ENCODE measurements at regions not wholly inside any gene's neighbourhood (a gene's known extent, or its start where the extent isn't known, plus 50 kb on each side); places are given as distances from the start of the nearest gene placed in this dataset.

GRCh38 chr10:37439826-37440225, 314.4 kb downstream of the ANKRD30A start:
- Histone ChIP-seq H3K4me2 (ENCODE audit: low read depth, low read length, poor library complexity, severe bottlenecking) (no peak overlapping the region), H3K4me1 (ENCODE audit: insufficient read depth, low read length, poor library complexity, severe bottlenecking) (no peaks in the 10 kb centered on the region), H3K4me3 (ENCODE audit: low read length, poor library complexity, severe bottlenecking) (no peak overlapping the region), H3K27me3 (ENCODE audit: insufficient read depth, low read length, poor library complexity, severe bottlenecking) (no peaks in the 10 kb centered on the region), H2AFZ (ENCODE audit: low read length) (no peak overlapping the region), H3K9me3 (ENCODE audit: insufficient read depth, low read depth, low read length) (no peaks in the 10 kb centered on the region), H3K79me2 (ENCODE audit: insufficient read depth, low read length) (no peaks in the 10 kb centered on the region), H3F3A (ENCODE audit: low read depth) (no peaks in the 10 kb centered on the region), H3K9ac (ENCODE audit: low read depth, low read length, poor library complexity, severe bottlenecking) (no peak overlapping the region), H3K36me3 (ENCODE audit: insufficient read depth, low read length) (no peaks in the 10 kb centered on the region), H3K9me2 (replicated peaks; ENCODE audit: low read depth, low read length) (no peaks in the 10 kb centered on the region), H4K20me1 (ENCODE audit: insufficient read depth, low read length, poor library complexity, severe bottlenecking) (no peaks in the 10 kb centered on the region)
- TF ChIP-seq EZH2phosphoT487 (IDR thresholded peaks at IDR 0.05; ENCODE audit: borderline replicate concordance) (no peak), CTCF (conservative IDR thresholded peaks at IDR 0.05; ENCODE audit: low read length) (no peak)

- no peaks in the 10 kb centered on the region for H3K27me3 ChIP-seq (ENCODE audit: insufficient read depth, low read length, poor library complexity, severe bottlenecking)
- no peaks in the 10 kb centered on the region for H4K20me1 ChIP-seq (ENCODE audit: insufficient read depth, low read length, poor library complexity, severe bottlenecking)
- no peaks in the 10 kb centered on the region for H3F3A ChIP-seq (ENCODE audit: low read depth)
- no peak overlapping the region for H3K9ac ChIP-seq (ENCODE audit: low read depth, low read length, poor library complexity, severe bottlenecking)
- no peaks in the 10 kb centered on the region for H3K36me3 ChIP-seq (ENCODE audit: insufficient read depth, low read length)
- no peaks in the 10 kb centered on the region for H3K79me2 ChIP-seq (ENCODE audit: insufficient read depth, low read length)
- H3K9me2 ChIP-seq (replicated peaks; ENCODE audit: low read depth, low read length) = no peaks in the 10 kb centered on the region
- TF ChIP-seq CTCF (conservative IDR thresholded peaks at IDR 0.05; ENCODE audit: low read length) (no peak), EZH2phosphoT487 (IDR thresholded peaks at IDR 0.05; ENCODE audit: borderline replicate concordance) (no peak)
- no peak overlapping the region for H3K4me2 ChIP-seq (ENCODE audit: low read depth, low read length, poor library complexity, severe bottlenecking)
- no peaks in the 10 kb centered on the region for H3K4me1 ChIP-seq (ENCODE audit: insufficient read depth, low read length, poor library complexity, severe bottlenecking)
- H2AFZ ChIP-seq (ENCODE audit: low read length) = no peak overlapping the region
- H3K4me3 ChIP-seq (ENCODE audit: low read length, poor library complexity, severe bottlenecking) = no peak overlapping the region
- no peaks in the 10 kb centered on the region for H3K9me3 ChIP-seq (ENCODE audit: insufficient read depth, low read depth, low read length)
These were observed 311.0 kb downstream of the ANKRD30A start for GRCh38 chr10:37436357-37436756.

- TF ChIP-seq CTCF (conservative IDR thresholded peaks at IDR 0.05; ENCODE audit: low read length) = no peak
- TF ChIP-seq EZH2phosphoT487 (IDR thresholded peaks at IDR 0.05; ENCODE audit: borderline replicate concordance) = no peak
- Histone ChIP-seq H3F3A (ENCODE audit: low read depth) (no peaks in the 10 kb centered on the region), H3K36me3 (ENCODE audit: insufficient read depth, low read length) (no peaks in the 10 kb centered on the region), H3K9me3 (ENCODE audit: insufficient read depth, low read depth, low read length) (no peaks in the 10 kb centered on the region), H3K4me1 (ENCODE audit: insufficient read depth, low read length, poor library complexity, severe bottlenecking) (no peaks in the 10 kb centered on the region), H2AFZ (ENCODE audit: low read length) (no peak overlapping the region), H3K4me3 (ENCODE audit: low read length, poor library complexity, severe bottlenecking) (no peak overlapping the region), H3K9ac (ENCODE audit: low read depth, low read length, poor library complexity, severe bottlenecking) (no peak overlapping the region), H4K20me1 (ENCODE audit: insufficient read depth, low read length, poor library complexity, severe bottlenecking) (no peaks in the 10 kb centered on the region), H3K9me2 (replicated peaks; ENCODE audit: low read depth, low read length) (no peaks in the 10 kb centered on the region), H3K4me2 (ENCODE audit: low read depth, low read length, poor library complexity, severe bottlenecking) (no peak overlapping the region), H3K79me2 (ENCODE audit: insufficient read depth, low read length) (no peaks in the 10 kb centered on the region), H3K27me3 (ENCODE audit: insufficient read depth, low read length, poor library complexity, severe bottlenecking) (no peaks in the 10 kb centered on the region)
These were observed 308.7 kb downstream of the ANKRD30A start for GRCh38 chr10:37434091-37434490.

All from Loucy (cell line).